ENCODE measurements at regions not wholly inside any gene's neighbourhood (a gene's known extent, or its start where the extent isn't known, plus 50 kb on each side); places are given as distances from the start of the nearest gene placed in this dataset.
"Not testable (repeated sequence)": the region's sequence is repeated elsewhere in the genome, so short reads cannot be mapped to it uniquely, and the experiment has no call there.

DNA sequence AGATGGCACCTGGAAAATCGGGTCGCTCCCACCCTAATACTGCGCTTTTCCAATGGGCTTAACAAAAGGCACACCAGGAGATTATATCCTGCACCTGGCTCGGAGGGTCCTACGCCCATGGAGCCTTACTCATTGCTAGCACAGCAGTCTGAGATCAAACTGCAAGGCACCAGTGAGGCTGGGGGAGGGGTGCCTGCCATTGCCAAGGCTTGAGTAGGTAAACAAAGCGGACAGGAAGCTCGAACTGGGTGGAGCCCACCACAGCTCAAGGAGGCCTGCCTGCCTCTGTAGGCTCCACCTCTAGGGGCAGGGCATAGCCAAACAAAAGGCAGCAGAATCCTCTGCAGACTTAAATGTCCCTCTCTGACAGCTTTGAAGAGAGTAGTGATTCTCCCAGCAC, 814.8 kb downstream of the SEMA5A start:
- not testable (repeated sequence) for DNase-seq

DNA sequence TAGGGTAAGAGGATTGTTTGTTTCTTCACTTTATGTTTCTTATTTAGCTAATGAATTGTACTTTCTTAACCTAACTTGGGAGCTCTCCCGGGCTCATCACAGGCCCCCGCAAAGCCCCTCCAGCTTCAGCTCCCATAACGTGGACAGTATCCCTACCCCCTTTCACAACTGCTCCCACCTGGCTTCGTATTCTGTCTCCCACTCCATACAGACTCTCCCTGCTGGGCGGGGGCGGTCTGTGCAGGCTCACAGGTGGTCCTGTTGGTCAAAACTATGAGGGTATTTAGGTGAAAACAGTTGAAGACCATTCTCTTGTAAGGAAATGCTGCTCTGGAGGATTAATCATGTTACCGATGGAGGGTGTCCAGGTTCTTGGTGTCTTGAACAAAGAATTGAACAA, 805.3 kb downstream of the SEMA5A start:
- DNase-seq, result no peak

DNA sequence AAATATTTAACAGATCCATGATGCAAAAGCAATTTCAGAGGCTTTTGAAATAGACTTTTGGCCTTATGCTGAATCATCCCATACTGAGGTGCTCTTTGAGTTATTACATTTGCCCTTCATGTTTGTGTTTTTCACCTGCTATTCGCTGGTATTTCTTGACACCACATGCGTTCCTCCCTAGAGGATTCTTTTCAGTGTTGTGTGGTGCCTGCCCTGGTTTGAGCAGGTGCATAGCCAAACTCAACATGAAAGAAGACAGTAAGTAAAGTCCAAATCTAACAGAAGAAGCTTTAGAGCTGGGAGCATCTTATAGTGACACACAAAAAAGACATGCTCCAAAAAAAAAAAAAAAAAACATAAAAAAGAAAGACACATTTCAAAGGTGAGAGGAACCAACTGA, 796.3 kb downstream of the SEMA5A start:
- no peak for DNase-seq

DNA sequence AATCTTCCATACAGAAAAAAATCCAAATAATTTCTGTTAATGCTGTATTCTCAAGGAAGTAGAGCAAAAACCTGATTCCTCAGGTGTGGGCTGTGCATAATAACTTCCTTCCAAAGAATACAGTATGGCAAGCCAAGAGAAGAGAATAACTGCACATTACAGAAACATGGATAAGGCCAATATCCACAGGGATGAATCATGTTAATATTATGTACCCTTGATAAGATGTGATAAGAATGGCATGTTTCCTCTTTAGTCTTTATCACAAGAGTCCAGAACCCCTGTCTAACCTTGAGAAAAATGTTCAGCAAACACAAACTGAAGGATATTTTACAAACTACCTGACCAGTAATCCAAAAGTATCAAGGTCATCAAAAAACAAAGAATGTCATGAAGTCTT, 795.8 kb downstream of the SEMA5A start:
- DNase-seq, result no peak

DNA sequence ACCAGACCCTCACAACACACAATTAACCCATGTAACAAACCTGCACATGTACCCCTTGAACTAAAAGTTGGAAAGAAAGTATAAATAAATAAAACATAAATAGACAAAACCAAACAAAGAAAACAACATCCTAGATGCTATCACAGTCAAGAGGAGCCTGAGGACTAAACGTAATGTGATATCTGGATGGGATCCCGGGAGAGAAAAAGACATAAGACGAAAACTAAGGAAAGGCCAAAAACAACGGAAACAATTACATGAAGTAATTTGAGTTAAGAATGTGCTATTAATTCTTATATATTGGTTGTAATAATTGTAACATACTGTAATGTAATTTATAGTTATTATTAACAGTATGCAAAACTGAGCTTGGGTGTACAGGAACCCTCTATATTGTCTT, 793.9 kb downstream of the SEMA5A start:
- DNase-seq, result no peak

DNA sequence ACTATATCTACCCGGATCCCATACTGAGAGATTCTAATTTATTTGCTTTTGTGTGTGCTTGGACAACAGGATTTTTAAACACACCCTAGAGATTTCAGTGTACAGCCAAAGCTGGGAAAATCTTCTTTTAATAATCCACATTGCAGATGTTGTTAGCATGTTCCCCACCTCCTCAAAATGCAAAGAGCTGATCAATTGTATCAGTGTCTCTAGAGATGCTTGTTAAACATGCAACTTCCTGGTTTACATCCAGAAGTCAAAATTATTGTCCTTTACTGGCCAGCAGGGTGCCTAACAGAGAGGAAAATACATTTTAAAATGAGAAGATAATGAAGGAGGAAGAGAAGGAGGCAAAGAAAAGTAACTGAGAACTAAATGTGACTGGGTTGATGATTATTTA, 793.3 kb downstream of the SEMA5A start:
- no peak for DNase-seq

DNA sequence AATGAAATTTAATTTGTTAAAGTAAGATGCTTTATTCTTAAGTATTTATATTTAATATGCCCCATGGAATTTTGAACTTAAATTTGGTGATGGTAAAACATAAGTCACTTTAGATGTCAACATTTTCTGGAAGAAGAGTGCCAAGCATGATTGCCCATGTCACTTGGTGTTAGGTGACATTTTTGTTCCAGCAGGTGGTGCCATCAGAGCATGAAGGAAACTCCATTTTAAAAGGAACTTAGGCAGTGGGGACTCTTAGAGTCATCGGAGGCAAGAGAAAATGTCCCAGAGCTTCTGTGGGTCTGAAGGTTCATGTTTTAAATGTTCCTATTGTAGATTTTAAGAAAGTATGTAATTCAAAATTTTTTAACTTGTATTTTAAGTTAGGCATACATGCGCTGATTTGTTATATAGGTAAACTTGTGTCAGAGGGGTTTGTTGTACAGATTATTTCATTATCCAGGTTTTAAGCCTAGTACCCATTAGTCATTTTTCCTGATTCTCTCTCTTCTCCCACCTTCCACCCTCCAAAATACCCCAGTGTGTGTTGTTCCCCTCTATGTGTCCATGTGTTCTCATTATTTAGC, 789.3 kb downstream of the SEMA5A start:
- DNase-seq, result no peak

DNA sequence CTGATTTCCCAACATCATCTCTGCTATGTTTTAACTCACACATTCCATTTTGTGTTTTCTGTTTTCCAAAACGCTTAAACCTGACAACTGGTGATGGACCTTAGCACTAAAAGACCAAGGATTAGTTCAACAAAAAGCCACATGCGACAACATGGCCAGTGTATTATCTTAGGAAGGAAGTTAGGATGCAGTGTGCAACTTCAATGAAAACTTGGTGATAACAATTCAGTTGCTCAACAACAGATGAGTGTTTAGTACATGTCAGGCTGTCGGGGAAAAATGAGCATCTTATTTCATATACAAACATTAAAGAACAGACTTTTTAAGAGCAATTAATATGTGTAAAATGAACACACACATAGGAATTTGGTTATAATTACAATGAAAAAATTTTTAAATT, 780.0 kb downstream of the SEMA5A start:
- DNase-seq, result no peak

DNA sequence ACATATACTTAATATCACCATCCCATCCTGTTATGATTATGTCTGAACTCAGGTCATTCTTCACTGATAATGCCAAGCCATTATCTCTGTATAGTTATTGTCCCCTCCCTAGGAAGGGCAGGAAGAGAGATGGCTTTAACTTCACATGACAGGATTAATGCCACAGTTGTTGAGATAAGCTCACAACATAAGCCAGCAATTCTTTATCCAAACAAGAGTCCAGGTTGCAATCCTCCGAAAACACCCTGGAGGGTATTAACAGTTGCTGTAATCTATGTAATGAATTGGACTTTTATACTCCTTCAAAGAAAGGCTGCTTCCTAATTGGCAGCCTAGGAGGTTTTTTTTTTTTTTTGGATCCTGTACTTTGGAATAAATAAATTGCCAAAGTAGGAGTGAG, 779.4 kb downstream of the SEMA5A start:
- DNase-seq, result no peak

DNA sequence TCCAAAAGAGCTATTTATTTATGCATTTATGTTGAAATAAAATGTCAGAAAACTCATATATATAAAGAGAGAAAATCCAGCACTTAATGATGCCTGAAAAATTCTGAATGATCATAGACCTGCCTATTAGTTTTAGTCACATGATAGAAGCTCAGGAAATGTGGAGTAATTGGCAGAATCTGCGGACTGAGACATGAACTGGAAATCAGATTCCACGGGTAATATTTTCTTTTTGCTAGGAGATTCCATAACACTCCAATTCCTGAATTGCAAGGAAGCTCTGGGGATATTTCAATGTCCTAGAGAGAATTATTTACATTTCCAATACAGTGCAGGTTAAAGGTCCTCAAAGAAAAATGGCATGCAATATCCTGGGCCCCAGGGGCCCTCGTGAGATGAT, 778.8 kb downstream of the SEMA5A start:
- no peak for DNase-seq

DNA sequence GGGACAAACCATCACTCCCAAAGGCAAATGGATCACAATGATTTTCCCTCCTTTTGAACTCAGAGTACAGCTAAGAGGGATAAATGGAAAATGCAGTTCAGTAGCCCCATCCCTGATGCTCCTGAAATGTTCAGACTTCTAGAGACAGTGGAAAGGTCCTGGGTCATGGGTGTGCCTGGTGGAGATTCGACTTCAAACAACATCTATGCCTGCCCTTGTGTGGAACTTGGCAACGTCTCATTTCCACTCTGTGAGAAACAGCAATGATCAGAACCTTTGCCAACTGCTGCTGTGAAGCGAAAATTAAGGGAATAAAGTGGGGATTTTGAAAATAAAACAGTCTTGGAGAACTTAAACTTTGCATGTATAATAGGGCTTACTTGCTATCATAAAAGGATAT, 778.1 kb downstream of the SEMA5A start:
- DNase-seq, result no peak

DNA sequence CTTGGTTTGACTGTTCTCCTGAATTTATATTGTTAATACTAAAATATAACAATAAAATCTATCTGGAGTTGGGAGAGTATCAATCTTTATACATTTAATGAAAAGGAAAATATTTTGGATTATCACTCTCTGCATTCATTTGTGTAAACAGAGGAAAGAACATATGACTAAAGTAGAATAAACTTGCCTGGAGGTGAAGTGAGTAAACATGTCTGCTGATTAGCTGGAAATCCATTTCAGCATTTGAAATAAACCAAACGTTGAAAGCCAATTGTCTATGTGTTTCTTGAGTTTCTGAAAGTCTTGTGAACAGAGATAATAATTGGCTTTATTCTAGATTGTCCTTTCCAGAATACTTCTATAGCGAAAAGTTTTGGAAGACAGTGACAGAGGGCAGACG, 776.2 kb downstream of the SEMA5A start:
- DNase-seq, result no peak

DNA sequence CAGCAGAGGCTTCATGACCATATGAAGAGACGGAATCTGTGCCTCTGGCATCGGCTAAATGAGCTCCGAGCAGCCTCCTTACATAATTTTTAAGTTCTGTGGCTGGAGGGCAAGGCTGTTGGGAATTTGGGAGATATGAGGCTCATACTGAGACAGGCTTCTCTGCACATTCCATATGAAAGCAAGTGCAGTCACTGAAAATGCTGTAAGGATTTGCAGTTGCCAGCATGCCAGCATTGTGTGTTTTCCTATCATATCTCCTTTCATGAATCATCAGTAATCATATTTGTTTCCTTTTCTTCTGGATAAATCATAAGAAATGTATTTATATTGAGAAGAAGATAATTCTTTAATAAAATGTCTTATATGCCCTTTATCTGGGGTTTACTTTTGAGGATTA, 775.4 kb downstream of the SEMA5A start:
- DNase-seq, result no peak

DNA sequence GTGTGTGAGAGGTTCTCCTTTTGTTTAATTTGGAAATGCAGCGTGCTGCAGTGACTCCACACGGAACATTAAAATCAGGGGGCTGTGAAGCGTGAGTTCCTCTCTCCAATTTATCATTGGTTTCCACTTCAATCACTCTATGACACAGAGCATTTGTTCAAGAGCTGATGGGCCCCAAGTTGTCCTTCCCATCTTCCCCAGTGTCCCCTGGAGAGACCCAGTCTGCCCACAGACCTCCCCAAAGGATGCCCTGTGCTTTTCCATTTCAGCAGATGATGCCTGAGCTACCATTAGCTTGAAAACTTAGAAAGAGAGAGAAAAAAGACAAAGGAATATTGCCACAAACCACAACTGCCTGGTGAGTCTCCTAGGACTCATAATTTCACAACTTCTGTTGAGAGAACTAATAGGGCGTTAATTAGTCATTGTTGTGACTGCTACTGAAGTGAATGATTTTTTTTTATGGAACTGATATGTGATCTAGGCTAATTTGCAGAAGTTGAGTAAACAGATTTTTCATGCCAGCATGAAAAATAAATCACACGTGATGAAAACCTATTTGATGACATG, 772.7 kb downstream of the SEMA5A start:
- DNase-seq, result no peak

DNA sequence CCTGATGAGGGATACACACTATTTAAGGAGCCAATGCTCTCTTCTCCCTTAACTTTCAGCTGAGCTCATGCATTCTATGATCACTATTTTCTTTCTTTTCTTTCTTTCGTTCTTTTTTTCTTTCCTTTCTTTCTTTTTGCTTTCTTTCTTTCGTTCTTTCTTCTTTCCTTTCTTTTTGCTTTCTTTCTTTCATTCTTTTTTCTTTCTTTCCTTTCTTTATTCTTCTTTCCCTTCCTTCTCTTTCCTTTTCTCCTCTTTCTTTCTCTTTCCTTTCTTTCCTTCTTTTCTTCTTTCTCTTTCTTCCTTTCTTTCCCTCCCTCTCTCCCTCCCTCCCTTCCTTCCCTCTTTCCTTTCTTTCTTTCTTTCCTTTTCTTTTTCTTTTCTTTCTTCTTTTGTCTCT, 761.2 kb downstream of the SEMA5A start:
- no peak for DNase-seq

DNA sequence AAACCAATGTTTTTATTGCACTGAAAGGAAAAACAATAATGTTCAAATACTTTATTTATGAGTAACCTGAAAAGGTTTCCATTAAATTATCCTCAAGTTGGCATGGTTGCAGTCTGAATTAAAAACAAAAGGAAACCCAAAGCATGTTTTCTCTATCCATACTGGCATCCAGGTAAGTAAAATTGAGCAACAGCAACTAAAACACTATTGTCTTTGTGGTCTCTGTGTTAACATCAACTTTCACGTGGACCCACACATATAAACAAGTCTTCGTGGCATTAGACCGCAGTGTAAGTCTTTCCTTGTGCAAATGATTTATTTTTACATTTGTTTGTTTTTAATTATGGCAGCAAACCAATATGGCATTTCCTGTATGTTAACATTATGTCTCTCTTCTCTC, 757.6 kb downstream of the SEMA5A start:
- no peak for DNase-seq

DNA sequence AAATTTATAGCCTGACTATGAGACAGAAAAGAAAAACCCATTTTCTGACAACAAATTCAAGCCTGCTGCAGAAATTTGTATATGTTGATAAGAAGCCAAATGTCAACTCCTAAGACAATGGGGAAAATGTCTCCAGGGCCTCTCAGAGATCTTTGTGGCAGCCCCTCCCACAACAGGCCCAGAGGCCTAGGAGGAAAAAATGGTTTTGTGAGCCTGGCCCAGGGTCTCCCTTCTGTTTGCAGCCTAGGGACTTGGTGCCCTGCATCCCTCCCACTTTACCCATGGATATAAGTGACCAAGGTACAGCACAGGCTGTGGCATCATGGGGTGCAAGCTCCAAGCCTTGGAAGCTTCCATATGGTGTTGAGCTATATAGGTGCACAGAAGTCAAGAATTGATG, 740.2 kb downstream of the SEMA5A start:
- DNase-seq, result no peak

DNA sequence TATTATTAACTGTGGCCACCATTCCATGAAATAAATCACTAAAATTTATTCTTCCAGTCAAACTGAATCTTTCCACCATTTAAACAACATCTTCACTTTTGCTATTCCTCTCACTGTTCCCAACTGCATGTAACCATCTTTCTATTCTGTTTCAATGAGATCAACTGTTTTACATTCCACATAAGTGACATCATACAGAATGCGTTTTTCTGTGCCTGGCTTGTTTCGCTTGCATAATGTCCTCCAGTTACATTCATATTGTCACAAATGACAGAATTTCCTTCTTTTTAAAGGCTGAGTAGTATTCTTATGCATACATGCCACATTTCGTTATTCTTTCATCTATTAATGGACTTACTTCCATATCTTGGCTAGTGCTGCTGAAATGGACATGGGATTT, 738.2 kb downstream of the SEMA5A start:
- no peak for DNase-seq

DNA sequence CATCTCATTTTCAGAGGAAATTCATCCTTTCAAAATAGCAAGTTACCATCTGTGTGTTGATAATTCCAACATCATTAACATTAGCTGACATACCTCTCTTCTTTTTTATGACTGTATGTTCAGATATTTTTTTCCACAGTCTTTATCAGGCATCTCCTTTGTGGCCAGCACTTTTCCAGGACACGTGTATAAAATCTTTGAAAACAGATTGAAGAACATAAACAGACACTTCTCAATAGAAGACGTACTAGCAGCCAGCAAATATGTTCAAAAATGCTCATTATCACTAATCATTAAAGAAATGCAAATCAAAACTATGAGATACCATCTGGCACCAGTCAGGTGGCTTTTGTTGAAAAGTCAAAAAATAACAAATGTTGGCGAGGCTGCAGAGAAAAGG, 734.3 kb downstream of the SEMA5A start:
- no peak for DNase-seq

DNA sequence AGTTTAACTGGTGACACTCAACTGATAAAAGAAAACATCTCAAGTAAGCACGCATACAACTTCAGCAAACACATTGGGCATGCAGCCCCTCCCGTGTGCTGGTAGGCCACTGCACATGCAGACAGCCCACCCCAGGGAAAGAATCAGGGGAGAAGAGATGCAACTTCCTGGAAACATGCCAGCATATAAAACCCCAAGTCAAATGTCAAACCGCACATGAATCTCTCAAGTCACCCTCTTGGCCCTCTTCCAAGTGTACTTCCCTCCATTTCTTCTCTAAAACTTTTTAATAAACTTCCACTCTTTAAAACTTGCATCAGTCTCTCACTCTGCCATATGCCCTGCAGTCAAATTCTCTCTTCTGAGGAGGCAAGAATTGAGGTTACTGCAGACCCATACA, 732.7 kb downstream of the SEMA5A start:
- DNase-seq, result no peak

DNA sequence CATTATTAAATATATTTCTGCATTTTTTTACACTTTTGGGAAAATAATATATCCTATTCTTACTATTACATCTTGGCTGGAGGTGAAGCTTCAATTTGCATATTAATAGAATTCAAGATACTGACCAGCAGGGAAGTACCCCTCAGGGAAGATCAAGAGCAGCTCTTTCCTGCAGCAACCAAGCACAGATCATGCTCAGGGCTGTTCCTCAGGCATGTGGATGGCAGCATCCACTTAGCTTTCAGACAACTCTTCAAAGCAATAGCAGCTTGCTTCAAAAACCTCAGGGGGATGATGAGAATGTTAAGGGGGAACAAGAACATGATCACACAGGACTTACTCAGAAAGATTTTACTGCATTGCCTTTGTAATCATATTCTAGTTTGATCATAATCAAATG, 731.8 kb downstream of the SEMA5A start:
- DNase-seq, result no peak

DNA sequence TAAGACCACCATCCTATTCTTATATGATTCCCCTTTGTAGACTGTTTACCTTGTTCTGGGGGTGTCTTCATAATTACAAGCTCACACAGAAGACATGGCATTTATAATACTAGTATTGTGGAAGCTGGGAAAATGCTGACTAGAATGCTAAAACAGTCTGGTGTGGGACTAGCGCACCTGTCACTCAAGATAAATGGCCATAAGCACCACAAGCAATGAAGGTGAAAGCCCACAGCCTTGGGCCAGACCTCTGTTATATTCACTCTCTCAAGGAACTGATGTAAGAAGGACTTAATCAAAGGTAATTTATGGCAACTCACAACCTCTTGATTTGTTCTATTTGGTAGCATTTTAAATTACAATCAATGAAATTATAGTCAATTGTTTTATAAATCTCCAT, 721.5 kb downstream of the SEMA5A start:
- DNase-seq, result no peak

DNA sequence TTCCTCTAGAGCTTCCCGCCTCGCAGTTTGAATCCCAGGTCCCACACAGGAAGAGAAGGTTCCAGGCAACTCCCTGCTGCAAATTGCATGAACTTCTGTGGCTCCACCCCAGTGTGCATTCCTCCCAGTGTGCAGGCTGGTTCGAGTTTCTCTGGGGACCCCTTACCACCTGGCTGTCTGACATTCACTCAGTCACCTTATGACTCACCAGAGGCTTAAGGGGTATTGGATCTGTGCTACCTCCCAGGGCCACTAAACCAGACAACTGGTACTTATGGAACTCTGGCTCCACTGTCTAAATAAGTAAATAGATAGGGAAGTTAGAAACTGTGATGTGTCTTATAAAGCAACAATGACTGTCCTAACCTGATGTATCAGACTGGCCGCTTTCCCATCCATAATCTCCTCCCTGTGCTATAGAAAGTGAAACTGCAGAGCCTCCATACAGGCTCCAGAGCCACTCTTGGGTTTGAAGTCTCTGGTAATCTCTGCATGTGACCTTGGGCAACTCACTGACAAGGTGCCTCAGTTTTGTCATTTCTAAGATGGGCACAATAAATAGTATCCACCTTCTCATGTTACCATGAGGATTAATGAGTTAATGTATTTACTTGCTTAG, 720.6 kb downstream of the SEMA5A start:
- DNase-seq, result no peak

DNA sequence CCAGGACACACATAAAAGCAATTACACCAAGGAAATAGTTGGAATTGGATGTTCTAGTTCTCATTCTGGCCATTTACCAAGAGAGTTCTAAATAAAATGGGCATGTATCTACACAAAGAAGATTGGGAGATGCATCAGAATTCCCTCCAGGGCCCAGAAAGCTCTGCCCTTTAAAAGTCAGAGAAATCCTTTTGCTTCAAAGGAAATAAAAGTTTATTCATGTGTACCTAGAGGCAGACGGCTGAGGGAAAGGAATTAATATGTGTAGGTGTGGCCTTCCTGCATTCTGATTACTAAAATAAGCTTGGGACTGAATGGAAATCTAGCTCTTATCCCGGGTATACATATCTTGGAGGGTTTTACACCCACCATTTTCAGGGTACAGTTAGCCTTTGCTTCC, 719.4 kb downstream of the SEMA5A start:
- DNase-seq, result no peak

DNA sequence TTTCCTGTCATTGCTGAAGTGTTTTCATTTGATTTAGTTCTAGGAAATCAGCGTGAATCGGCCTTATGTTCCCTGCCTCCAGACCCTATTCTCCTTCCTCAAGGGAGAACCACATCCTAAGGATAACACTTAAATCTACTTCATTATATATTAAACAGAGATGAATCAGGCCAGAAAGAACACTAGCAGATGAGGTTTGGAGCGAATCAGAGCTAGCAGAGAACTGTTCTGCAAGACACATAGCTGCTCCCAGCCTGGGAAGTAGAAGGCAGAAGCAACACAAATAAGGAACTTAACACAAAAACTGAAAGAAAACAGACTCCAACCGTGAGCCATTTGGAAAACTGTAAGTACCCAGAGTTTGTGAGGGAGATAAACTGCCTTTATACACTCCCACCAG, 718.2 kb downstream of the SEMA5A start:
- no peak for DNase-seq
